ENCODE measurements at regions not wholly inside any gene's neighbourhood (a gene's known extent, or its start where the extent isn't known, plus 50 kb on each side); places are given as distances from the start of the nearest gene placed in this dataset.

DNA sequence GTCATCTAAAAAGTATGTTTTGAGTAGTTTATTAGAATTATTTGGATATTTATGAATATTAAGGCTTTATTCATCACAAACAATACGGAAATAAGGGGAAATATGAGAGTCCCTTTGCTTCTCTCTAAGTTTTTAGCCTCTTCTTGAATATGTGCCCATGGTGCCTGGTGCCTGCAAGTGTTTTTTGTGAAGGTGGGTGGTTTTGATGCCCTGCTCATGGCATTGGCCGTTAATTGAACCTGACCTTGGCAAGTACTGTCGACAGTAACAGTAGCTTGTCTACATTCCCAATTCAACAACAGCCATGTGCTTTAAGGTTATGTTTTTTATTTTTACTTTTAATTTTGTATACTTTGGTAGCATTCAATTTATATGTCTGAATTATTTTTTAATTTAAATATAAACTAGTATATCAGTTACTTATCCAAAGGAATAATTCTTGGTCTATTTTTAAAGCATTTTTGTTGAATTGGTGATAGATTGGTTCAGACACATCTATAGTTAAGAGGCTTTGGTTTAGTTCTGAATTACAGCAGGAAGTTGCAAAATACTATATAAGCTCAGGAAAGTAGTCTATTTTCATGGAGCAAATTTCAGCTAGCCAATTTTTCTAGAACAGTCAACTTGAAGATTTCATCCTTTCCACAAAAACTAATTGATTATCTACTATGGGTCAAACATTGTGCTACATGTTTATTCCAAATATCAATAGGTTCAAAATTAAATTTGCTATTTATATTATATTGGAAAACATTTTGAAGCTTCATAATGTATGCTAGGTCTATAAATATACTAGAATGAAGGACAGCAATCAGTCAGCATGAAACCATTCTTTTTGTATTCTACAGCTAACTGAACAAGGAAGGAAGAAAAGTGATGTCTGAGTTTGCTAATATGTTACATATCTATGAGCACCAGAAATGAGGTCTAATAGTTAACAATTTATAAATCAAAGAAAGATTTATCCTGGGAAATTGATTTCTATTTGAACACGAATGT, 184.4 kb downstream of the MRPL39 start:
- no peak for DNase-seq (ENCODE audit: low read depth)

DNA sequence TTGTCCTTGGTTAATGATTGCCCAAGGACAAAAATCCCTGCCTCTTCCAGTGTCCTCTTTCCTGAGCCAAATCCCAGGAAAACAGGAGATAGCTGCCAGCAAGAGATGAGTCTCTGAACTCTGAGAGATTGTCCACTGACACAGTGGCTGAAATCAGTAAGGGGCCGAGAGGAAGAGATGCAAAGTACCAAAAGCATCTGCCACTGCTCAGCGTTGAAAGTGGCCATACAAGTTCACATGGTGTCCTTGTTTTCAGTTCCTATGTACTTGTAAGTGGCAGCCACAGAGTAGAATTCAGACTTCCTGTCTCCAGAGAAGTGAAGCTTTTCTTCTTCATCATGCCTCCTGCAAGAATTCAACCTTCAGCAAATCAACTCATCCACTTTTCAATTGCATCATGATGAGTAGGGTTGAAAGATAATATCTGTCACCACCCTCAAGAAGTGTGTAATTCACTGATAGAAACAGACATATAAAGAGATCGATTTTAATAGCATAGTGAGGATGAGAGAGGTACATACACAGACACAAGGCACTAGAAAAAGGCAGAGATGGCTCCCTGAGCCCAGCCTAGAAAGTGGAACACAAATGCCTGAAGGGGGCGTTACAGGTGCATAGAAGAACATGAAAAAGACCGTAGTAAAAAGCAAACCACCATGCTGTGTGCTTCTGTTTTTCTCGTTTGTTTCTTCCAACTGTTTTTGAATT, 185.8 kb downstream of the MRPL39 start:
- peak; percentile 27 for DNase-seq (ENCODE audit: low read depth)

DNA sequence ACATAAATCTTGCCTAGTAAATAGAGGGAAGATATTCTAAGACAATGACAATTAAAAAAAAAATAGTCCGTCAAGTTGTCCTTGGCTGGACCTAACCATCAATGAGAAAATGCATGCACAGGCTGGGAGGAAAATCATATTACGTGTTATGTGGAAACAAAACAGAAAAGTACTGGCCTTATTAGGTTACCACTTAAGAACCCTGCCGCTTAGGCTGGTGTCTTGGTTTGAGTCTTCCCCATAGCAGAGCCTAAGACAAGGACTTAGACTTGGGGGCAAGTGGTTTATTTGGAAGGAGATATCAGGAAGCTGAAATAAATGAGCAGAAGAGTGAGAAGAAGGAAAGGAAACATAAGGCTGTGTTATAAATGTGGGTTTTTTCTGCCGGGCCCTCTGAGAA, 186.4 kb downstream of the MRPL39 start:
- DNase-seq (ENCODE audit: low read depth) = no peak

DNA sequence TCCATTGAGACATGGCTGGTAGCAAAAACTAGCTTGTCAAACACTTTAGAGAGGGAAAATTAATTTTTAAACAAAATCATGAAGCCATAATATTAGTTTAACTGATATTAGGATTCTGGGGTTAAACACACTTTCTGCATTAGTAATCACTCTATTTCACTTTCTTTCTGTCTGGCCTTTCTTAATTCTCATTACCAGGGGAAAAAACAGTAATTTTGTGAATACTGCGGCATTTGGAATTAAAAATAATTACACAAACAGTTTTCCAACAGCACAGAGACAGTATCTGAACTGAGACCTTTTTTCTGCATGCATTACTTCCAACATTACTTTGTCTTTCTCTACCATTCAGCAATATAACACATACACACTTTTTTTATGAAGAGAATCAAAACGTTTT, 190.6 kb downstream of the MRPL39 start:
- DNase-seq (ENCODE audit: low read depth) = no peak

DNA sequence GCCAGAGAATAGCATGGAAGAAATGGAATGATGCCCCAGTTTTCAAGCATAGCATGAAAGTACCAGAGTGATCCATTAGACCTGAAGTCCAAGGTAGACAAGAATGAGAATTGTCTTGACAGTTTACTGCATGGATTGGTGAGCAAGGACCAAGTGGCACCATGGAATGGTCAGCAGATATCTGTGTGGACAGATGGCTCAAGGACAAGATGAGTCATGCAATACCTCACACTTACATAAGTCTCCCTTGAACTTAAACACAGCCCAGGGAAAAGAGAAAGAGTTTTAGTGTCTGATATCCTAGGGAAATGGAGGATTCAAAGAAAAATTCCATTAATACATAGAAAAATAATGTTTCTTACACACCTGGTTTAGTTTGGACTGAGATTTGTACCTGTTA, 195.2 kb downstream of the MRPL39 start:
- DNase-seq (ENCODE audit: low read depth) = no peak

DNA sequence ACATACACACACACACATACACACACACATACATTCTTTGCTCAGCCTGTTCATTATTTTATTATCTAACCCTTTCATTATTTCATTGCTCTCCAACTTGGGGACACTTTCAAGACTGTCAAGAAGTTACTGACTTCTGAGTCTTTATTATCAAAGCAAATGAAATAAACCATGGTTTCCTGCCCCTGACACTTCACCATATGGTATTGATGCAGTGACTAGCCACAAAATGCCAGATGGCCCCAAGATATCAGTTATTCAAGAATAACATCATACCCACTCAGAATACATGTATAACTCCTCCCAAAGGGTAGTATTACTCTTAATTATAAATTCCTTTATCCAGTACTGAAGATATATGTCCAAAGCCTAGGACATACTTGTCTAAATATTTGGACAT, 197.3 kb downstream of the MRPL39 start:
- DNase-seq (ENCODE audit: low read depth) = no peak

DNA sequence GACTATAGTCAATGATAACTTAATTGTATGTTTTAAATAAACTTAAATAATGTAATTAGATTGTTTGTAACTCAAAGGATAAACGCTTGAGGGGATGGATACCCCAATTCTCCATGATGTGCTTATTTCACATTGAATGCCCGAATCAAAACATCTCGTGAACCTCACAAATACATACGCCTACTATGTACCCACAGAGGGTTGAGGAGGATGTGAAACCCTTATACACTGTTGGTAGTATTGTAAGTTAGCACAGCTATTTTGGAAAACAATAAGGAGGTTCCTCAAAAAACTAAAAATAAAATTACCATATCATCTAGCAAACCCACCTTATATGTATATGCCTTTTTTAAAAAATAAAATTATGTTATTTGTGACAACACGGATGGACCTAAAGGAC, 198.6 kb downstream of the MRPL39 start:
- DNase-seq (ENCODE audit: low read depth) = no peak

DNA sequence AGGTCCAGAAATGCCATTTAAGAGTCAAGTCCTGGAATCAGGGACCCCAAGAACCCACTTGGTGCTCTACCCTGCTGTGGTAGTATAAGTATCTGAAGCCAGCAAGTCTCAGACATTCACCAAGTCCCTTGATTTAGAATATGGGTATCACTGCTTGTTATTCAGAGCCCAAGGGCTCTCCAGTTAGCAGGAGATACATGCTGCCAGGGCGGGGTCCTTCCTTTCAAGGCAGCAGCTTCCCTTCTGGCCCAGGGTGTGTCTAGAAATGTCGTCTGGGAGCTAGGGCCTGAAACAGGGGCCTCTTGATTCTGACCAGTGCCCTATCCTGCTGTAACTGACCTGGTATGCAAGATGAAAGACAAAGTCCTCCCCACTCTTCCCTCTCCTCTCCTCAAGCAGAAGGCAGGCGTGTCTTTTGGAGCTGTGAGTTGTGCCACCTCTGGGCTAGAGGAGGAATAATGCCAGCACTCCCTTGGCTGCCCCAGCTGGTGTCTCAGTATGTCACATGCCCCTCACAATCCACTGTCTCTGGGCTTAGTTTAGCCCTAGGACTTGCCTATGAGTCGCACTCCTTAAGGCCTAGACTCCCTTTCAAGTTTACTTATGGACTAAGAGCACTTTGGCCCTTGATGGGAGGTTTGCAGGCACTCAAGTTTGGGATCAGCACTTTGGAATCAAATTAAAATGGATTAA, 200.2 kb downstream of the MRPL39 start:
- no peak for DNase-seq (ENCODE audit: low read depth)

DNA sequence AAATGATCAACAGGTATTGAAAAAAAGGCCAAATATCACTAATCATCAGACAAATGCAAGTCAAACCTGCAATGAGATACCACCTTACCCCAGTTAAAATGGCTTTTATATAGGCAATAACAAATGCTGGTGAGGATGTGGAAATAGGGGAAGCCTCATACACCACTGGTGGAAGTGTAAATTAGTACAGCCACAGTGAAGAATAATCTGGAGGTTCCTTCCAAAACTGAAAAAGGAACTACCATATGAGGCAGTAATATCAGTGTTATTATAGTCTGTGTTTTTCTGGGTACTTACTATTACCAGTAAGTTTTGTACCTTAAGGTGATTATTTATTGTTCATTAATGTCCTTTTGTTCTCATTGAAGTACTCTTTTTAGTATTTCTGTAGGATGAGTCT, 201.3 kb downstream of the MRPL39 start:
- no peak for DNase-seq (ENCODE audit: low read depth)

DNA sequence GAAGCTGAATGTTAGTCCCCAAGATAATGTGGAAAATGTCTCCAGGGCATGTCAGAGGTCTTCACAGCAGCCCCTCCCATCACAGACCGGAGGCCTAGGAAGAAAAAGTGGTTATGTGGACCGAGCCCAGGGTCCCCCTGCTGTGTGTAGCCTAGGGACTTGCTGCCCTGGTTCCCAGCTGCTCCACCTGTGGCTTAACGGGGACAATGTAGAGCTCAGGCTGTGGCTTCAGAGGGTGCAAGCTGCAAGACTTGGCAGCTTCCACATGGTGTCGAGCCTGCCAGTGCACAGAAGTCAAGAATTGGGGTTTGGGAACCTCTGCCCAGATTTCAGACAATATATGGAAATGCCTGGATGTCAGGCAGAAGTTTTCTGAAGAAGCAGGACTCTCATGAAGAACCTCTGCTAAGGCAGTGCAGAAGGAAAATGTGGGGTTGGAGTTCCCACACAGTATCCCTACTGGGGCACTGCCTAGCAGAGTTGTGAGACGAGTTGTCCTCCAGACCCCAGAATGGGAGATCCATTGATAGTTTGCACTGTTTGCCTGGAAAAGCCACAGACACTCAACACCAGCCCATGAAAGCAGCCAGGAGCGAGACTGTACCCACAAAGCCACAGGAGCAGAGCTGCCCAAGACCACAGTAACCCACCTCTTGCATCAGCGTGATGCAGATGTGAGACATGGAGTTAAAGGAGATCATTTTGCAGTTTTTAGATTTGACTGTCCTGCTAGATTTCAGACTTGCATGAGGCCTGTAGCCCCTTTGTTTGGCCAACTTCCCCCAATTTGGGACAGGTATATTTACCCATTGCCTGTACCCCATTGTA, 204.9 kb downstream of the MRPL39 start:
- DNase-seq (ENCODE audit: low read depth) = no peak

DNA sequence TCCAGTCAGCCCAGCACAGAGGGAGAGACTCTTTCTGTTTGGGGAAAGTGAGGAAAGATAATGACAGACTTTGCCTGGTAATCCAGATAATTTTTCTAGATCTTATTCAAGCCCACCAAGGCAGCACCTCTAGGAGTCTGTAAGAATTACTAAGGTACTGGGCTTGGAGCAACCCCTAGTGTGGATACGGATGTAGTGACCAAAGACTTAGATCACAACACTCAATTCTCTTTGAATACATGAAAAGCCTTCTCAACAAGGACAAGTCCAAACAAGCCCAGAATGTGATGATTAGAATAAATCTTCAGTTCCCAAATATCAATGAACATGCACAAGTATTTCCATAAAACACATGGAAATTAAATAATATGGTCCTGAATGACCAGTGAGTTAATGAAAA, 206.9 kb downstream of the MRPL39 start:
- no peak for DNase-seq (ENCODE audit: low read depth)

DNA sequence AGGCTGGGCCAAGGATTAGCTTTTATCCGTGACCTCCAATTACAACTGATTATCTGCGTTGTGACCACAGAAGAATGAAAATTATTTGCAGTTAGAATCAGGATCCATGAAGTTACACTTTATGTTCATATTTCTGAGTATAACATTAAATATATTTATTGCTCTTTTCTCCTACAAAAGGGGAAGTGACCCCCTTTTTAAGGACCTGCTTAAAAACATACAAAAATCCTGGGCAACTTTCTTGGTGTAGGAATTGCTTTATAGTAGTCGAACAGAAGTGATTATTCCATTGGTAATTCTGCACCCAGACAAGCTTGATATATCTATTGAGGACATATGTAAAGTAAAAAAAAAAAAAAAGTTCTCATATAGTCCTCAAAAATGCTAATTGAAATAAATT, 208.7 kb downstream of the MRPL39 start:
- DNase-seq (ENCODE audit: low read depth) = no peak

DNA sequence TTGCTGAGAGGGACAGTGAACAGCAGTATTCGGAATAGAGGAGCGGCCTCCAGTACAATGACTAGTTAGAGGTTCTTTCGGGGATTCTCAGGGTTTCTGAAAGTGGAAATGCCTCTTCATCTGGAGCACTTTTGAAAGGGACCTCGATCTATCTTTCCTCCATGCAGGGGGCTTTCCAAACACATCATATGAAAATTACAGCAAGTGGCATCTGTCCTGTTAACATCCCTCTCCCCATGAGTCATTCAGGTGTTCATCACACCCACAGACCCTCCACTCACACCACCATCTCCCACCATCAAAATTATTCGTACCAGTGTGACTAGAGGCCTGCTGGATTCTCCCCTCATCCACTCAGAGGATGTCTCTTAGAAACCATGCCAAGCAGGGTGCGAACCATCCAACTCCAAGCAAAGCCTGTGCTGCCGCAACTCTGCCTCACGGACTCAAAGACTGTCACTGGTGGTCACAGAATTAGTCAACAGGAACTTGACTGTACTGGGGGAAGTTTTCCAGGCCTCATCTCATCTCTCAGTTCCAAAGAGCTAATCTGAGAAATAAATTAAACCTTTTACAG, 211.1 kb downstream of the MRPL39 start:
- DNase-seq (ENCODE audit: low read depth) = no peak

DNA sequence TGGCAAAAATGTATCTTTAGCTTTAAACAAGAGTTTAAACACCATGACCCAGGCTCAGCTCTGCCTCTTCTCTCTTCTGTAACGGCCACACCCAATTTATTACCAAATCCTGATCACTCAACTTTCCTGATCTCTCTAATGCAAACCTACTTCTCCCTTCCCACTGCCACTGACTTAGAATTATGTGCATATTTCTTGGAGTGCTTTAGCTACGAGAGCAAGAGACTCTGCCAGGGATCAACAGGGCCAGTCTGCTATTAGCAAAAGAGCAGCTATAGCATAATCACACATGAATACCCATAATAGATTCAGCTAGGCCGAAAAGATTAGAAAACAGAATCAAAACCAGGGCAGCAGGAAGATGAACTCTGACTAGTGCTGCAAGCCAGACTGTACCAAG, 215.5 kb downstream of the MRPL39 start:
- DNase-seq (ENCODE audit: low read depth) = no peak

DNA sequence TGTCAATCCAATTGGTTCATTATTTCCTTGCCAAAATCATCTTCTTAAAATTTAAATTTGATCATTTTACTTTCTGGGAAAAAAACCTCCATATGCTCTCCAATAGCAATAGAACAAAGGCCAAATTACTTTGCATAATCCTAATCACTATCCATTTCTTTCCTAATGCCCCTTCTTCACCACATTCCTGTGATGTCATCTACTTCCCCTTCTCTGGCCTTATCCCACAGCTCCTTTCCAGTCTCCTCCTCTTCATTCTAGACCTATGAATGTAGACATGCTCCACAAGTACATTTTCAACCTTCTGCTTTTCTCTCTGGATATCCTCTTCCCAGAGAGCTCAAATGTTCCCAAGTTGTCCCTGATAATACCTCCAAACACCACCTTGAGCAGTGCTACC, 216.6 kb downstream of the MRPL39 start:
- DNase-seq (ENCODE audit: low read depth) = no peak

DNA sequence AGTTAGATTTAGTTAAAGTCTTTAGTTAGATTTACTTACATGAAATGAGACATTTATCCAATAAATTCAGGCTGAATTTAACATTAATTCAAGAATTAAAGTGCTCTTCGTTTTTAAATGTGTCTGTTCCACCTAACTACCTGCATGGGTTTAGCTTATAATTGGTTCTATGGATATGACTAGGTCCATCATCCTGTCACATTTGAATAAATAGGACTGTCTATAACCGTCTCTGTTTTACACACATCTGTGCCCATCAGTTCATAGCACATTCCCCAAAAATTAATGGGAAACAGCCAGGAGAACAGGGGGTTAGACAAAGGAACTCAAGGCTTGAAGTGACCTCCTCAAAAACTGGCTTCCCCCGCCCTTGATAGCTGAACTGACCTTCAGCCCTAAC, 219.6 kb downstream of the MRPL39 start:
- DNase-seq (ENCODE audit: low read depth) = no peak

DNA sequence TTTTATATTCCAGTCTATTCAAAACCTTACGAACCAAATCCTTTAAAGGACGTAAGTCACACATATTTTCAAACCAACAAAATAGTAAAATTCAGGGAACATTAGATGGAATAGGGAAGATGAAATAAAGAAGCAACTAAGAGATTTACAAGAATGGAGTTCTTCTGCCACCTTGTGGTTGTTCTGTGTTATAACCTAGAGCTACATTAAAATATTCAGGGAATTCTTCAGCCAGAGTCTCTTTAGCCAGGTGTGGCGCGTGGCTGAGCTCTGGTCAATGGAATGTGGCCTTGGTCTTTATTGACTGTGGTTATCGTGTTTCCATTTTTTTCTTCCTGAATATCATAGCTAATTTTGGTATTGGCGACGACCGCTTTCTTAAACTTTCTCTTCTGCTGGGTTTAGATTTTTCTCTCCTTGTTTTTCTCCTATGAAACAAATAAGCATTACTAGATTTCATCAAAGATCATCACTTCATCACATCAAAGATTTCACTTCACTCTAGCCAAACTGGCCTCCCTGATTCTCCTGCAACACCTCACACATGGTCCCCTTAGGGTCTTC, 221.3 kb downstream of the MRPL39 start:
- no peak for DNase-seq (ENCODE audit: low read depth)

DNA sequence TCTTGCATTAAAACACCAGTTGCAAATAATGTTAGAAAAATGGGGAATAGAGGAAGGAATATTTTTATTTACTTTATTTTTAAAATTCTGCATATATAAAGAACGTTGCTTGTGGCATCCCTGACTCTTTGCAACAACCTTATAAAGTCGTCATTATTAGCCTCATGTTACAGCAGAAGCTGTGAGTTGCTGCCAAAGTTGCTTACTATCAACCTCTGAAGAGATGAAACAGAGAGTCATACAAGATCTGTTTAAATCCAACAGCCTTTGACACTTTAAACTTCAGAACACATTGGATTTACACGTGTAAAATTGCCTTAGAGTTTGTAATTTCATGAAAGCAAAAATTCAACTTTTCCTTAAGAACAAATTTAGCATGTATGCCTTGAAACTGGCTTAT, 221.9 kb downstream of the MRPL39 start:
- no peak for DNase-seq (ENCODE audit: low read depth)

DNA sequence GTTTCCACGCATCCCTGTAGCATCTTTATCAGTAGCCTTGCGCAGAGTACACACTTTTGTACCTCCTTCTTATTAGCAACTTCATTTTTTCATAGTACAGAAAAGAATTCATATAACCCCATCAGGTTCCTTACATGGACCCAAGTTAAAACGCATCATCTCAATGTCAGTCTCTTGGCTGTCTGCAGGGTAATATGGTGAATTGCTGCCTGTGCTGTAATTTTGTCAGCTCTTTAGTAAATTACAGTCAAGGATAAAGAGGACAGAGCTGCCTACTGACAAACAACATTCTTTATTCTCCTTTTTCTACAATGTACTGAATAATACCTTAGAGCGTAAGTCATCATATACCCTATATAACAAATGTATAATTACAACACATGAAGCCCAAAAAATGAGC, 222.5 kb downstream of the MRPL39 start:
- DNase-seq (ENCODE audit: low read depth) = no peak

DNA sequence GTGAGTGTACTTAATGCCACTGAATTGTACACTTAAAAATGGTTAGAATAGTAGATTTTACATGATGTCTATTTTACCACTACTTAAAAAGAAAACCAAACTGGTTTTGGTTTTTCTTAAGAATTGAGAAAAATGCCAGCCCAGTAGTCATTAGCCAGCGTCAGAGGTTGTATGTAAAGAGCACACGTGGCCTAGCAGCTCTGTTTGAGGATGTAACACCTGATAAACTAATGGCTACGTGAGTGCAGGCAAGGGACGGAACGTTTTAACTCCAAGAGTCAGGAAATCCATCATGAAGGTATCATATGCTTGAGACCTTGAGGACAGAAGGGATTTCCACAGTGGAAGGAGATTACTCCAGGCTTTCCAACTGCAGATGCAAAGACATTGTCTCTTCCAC, 223.7 kb downstream of the MRPL39 start:
- no peak for DNase-seq (ENCODE audit: low read depth)

DNA sequence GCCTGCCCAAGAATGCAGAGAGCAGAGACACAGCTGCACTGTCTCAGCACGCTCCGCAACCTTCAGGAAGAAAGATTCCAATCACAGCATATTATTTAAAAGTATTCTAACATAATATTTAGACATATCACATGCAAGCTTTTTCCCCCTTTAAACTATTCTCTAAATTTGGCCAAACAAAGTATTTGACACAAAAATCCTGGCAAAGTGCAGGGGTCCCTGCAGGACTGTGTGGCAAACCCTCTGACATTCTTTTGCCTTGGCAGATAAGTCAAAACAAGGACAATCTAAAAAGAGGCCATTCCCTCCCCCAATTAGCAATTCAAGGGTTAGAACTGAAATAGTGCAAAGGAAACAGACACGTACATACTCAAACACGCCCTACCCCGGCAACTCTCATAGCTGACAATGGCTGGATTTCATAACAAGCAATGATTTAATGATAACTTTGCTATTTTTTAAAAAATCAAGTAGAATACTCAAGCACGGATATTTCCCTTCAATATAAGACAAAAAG, 225.3 kb downstream of the MRPL39 start:
- no peak for DNase-seq (ENCODE audit: low read depth)
